GM23248 (cell line): ENCODE measurements at regions not wholly inside any gene's neighbourhood (a gene's known extent, or its start where the extent isn't known, plus 50 kb on each side); places are given as distances from the start of the nearest gene placed in this dataset.

Source experiments
- EZH2 ChIP-seq: fragments of 200-600 bp; sonication (generic); IDR thresholded peaks from 2 replicates; pipeline ENCODE4 v1.6.1; 2018; ENCODE audit warnings: antibody characterized with exemption, mild to moderate bottlenecking; ENCODE audit not compliant: insufficient read depth, poor library complexity, severe bottlenecking
- EZH2phosphoT487 ChIP-seq: fragments of 200-600 bp; sonication (generic); IDR thresholded peaks from 2 replicates; pipeline ENCODE4 v1.6.1; 2018; ENCODE audit warnings: antibody characterized with exemption, moderate library complexity, mild to moderate bottlenecking, low read depth; ENCODE audit not compliant: insufficient read depth

DNA sequence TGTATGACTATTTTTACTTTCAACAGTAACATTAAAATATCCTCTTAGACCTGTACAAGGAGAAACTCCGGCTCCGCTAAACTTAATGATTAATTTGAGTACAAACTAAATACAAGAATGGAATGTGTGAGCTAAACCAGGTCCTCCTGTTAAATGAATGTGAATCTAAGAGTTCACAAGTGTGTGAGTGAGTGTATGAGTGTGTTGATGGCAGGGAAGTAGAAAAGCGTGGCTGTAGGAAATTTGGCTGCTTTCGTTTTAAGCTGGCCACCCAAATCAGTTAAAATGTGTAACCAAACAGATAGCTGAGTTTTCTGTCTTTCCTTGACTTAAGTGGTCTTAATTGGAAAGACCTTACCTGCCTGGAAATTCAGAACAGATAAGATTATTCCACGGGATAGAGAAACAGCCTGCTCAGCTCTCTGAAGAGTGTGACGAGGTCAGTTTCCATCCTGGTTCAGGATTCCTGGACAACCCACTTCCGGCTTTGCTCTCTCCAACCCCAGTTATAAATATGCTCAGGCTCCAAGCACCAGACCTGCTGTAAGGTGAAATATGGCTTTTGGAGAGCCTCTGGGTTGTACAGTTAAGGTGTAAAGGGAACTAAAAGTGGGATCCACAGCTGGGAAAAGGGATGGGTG lies 908.6 kb upstream of the EDIL3 start:
- TF ChIP-seq EZH2 = no peak
- TF ChIP-seq EZH2phosphoT487 = no peak
